ENCODE measurements at regions not wholly inside any gene's neighbourhood (a gene's known extent, or its start where the extent isn't known, plus 50 kb on each side); places are given as distances from the start of the nearest gene placed in this dataset.

DNA sequence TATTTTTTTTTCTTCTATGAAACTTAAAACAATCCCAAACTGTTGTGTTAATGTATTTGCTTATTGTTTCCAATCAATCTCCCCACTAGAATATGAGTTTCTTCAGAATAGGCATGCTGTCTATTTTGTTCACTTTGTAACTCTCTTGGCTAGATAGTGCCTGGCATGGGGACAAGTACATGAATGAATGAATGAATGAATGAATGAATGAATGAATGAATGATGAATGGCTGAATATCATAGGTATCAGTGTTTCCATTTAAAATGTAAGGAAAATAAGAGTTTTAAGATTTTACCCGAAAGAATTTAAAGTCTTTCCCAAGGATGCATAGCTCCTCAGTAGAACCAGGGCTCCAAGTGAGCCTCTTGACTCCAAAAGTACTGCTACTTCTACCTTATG, 294.9 kb upstream of the GADL1 start:
- Histone ChIP-seq H3K4me1 (no peaks in the 10 kb centered on the region), H3K27me3 (no peaks in the 10 kb centered on the region), H3K9me3 (no peaks in the 10 kb centered on the region), H3K27ac (no peak overlapping the region), H3K36me3 (no peaks in the 10 kb centered on the region), H3K4me3 (no peak overlapping the region)
- 35 to 50% methylated on average over 1 of the region's 1 CpG for WGBS, 2 donors
- no peak for DNase-seq
- TF ChIP-seq POLR2A (IDR thresholded peaks at IDR 0.05): no peak
- TF ChIP-seq, protein P1, sequence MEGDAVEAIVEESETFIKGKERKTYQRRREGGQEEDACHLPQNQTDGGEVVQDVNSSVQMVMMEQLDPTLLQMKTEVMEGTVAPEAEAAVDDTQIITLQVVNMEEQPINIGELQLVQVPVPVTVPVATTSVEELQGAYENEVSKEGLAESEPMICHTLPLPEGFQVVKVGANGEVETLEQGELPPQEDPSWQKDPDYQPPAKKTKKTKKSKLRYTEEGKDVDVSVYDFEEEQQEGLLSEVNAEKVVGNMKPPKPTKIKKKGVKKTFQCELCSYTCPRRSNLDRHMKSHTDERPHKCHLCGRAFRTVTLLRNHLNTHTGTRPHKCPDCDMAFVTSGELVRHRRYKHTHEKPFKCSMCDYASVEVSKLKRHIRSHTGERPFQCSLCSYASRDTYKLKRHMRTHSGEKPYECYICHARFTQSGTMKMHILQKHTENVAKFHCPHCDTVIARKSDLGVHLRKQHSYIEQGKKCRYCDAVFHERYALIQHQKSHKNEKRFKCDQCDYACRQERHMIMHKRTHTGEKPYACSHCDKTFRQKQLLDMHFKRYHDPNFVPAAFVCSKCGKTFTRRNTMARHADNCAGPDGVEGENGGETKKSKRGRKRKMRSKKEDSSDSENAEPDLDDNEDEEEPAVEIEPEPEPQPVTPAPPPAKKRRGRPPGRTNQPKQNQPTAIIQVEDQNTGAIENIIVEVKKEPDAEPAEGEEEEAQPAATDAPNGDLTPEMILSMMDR (IDR thresholded peaks at IDR 0.05): no peak
- intact Hi-C loops (cut with DNase I): no loop called here

DNA sequence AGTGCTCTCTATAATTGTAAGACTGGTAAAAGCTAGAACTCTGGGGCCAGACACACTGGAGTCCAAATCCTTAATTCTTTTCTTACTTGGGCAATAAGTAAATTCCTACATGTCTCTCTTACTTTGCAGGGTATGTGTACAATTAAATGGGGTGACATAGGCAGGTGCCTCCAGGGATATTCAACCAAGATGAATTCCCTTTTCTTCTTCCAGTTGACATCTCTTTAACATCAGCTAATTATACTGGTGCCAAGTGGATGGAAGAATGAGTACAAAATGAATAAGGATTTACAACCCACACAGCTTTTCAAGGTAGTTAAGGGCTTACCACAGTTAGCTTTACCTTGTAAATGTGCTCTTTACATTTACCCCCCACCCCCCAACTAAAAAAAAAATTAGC, 295.5 kb upstream of the GADL1 start:
- Histone ChIP-seq H3K27me3 (no peaks in the 10 kb centered on the region), H3K4me3 (no peak overlapping the region), H3K9me3 (no peaks in the 10 kb centered on the region), H3K27ac (no peak overlapping the region), H3K4me1 (no peaks in the 10 kb centered on the region), H3K36me3 (no peaks in the 10 kb centered on the region)
- no peak for DNase-seq
- intact Hi-C loops (cut with DNase I): no loop called here
- TF ChIP-seq, protein P1 (IDR thresholded peaks at IDR 0.05): no peak
- TF ChIP-seq POLR2A (IDR thresholded peaks at IDR 0.05): no peak

DNA sequence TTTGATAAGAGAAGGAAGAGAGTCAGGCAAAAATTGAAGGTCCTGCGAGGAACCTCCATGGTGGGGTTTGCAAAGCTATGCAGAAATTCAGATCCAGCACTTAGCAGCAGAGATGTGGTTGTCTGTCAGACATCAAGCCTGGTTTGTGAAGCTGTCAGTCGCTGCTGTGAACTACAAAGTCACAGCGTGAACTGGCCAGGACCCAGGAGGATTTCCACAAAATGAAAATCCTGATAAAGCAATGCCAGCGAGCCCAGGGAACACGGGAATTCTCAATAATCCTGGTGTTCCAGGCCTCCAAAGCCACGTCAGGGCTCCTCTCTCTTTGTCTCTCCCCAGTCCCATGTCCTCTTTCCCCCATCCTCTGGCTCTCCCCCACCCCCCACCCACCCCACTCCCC, 296.9 kb upstream of the GADL1 start:
- H3K4me3 ChIP-seq: no peak overlapping the region
- no peak for DNase-seq
- no peaks in the 10 kb centered on the region for H3K36me3 ChIP-seq
- 75 to 85% methylated on average over 6 of the region's 6 CpGs for WGBS, 2 donors
- peaks cover 0 to 5% (median 0%) of the 10 kb centered on the region in 3 donors for H3K4me1 ChIP-seq
- TF ChIP-seq POLR2A (IDR thresholded peaks at IDR 0.05): no peak
- TF ChIP-seq, protein P1 (IDR thresholded peaks at IDR 0.05): no peak
- H3K27ac ChIP-seq: no peak overlapping the region
- no peaks in the 10 kb centered on the region for H3K9me3 ChIP-seq
- H3K27me3 ChIP-seq: no peaks in the 10 kb centered on the region
- intact Hi-C loops (cut with DNase I): no loop called here

DNA sequence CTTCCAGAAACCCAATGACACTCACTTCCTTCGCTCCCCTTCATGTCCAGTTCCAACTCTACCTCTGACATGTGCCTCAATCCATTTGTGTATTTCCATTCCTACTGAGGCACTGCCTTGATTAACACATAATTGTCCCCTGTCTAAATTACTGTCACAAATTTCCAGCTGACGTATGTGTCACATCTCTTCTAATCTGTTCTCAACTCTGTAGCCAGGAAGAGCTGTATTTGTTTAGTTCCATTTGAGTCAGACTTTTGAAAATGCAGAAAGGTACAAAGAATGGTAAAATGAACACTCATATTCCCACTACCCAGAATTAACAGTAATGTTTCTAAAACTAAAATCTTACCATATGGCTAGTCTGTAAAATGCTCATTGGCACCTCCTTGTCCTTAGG, 299.0 kb upstream of the GADL1 start:
- 79 to 95% methylated on average over 2 of the region's 2 CpGs for WGBS, 2 donors
- Histone ChIP-seq H3K4me1 (peaks cover 0 to 23% (median 8%) of the 10 kb centered on the region in 3 donors), H3K27ac (no peak overlapping the region), H3K4me3 (no peak overlapping the region), H3K9me3 (no peaks in the 10 kb centered on the region), H3K36me3 (no peaks in the 10 kb centered on the region), H3K27me3 (no peaks in the 10 kb centered on the region)
- TF ChIP-seq, protein P1 (IDR thresholded peaks at IDR 0.05): no peak
- no peak for TF ChIP-seq POLR2A (IDR thresholded peaks at IDR 0.05)
- no peak for DNase-seq
- intact Hi-C loops (cut with DNase I): no loop called here

DNA sequence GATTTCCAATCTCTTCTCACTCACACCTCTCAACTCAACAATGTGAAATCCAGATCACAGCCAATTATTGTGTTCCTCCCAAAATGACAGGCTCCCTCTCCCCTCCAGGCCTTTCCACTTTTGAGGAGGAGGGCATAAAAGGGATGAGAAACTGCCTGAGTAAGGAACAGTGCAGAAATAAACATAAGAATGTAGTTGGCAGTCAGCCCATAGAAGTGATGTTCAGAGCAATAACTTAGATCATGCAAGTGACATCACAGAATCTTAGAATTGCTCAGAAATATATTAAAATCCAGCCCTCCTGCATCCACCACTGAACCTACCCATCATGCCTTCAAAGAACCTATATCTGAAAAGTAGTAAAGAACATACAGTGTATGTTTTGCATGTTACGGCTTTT, 299.4 kb upstream of the GADL1 start:
- TF ChIP-seq, protein P1 (IDR thresholded peaks at IDR 0.05): no peak
- no peak for TF ChIP-seq POLR2A (IDR thresholded peaks at IDR 0.05)
- H3K36me3 ChIP-seq: no peaks in the 10 kb centered on the region
- DNase-seq: no peak
- 96 to 100% methylated on average over 1 of the region's 1 CpG for WGBS, 2 donors
- H3K27me3 ChIP-seq: no peaks in the 10 kb centered on the region
- H3K9me3 ChIP-seq: no peaks in the 10 kb centered on the region
- no peak overlapping the region for H3K27ac ChIP-seq
- H3K4me3 ChIP-seq: no peak overlapping the region
- H3K4me1 ChIP-seq: peaks cover 0 to 23% (median 8%) of the 10 kb centered on the region in 3 donors
- intact Hi-C loops (cut with DNase I): no loop called here

Measured in esophagus squamous epithelium (tissue), 5 donors.